ENCODE measurements at regions not wholly inside any gene's neighbourhood (a gene's known extent, or its start where the extent isn't known, plus 50 kb on each side); places are given as distances from the start of the nearest gene placed in this dataset.
A peak's percentile ranks its signal among the peaks of the same experiment; 100 is the strongest.

GRCh38 chr1:194228427-194228826 is 1042.0 kb upstream of the B3GALT2 start:
- no peaks in the 10 kb centered on the region for H3K27me3 ChIP-seq (ENCODE audit: insufficient read depth, low read length, poor library complexity)
- DNase-seq (no peak), ATAC-seq (ENCODE audit: insufficient read depth, low read depth) (no peak)
- no peak overlapping the region for H2AFZ ChIP-seq (ENCODE audit: low read depth, low read length)
- no peaks in the 10 kb centered on the region for H3K9me3 ChIP-seq (ENCODE audit: insufficient read depth, low read length, severe bottlenecking)
- H3K79me2 ChIP-seq (ENCODE audit: insufficient read depth, low read length): no peaks in the 10 kb centered on the region
- no peak for TF ChIP-seq CTCF (IDR thresholded peaks at IDR 0.05; ENCODE audit: borderline replicate concordance, extremely low read depth, low read length, poor library complexity, severe bottlenecking)
- no peak for TF ChIP-seq EZH2 (IDR thresholded peaks at IDR 0.05; ENCODE audit: borderline replicate concordance, low read depth, low read length, severe bottlenecking)
- H3K4me3 ChIP-seq (ENCODE audit: low read depth in 1 of 2, low read length in 2 of 2): no peak overlapping the region
- H4K20me1 ChIP-seq (ENCODE audit: insufficient read depth, low read length): no peaks in the 10 kb centered on the region
- no peak overlapping the region for H3K4me2 ChIP-seq (ENCODE audit: insufficient read depth, low read length)
- H3K4me1 ChIP-seq (ENCODE audit: insufficient read depth, low read length): peaks cover 11% of the 10 kb centered on the region
- no peaks in the 10 kb centered on the region for H3K36me3 ChIP-seq (ENCODE audit: insufficient read depth, low read length)
- no peak overlapping the region for H3K27ac ChIP-seq (ENCODE audit: low read length)
- H3K9ac ChIP-seq (ENCODE audit: low read depth, low read length): no peak overlapping the region

GRCh38 chr1:194227161-194227560 is 1040.7 kb upstream of the B3GALT2 start:
- H3K4me2 ChIP-seq (ENCODE audit: insufficient read depth, low read length): no peak overlapping the region

GRCh38 chr1:194225821-194226220 is 1039.4 kb upstream of the B3GALT2 start:
- H4K20me1 ChIP-seq (ENCODE audit: insufficient read depth, low read length): no peaks in the 10 kb centered on the region
- no peak overlapping the region for H2AFZ ChIP-seq (ENCODE audit: low read depth, low read length)
- no peaks in the 10 kb centered on the region for H3K9me3 ChIP-seq (ENCODE audit: insufficient read depth, low read length, severe bottlenecking)
- H3K4me1 ChIP-seq (ENCODE audit: insufficient read depth, low read length): peaks cover 11% of the 10 kb centered on the region
- H3K9ac ChIP-seq (ENCODE audit: low read depth, low read length): no peak overlapping the region
- no peaks in the 10 kb centered on the region for H3K79me2 ChIP-seq (ENCODE audit: insufficient read depth, low read length)
- DNase-seq (no peak), ATAC-seq (ENCODE audit: insufficient read depth, low read depth) (peak; percentile 95)
- H3K27ac ChIP-seq (ENCODE audit: low read length): no peak overlapping the region
- H3K27me3 ChIP-seq (ENCODE audit: insufficient read depth, low read length, poor library complexity): no peaks in the 10 kb centered on the region
- no peaks in the 10 kb centered on the region for H3K36me3 ChIP-seq (ENCODE audit: insufficient read depth, low read length)
- H3K4me2 ChIP-seq (ENCODE audit: insufficient read depth, low read length): no peak overlapping the region
- H3K4me3 ChIP-seq (ENCODE audit: low read depth in 1 of 2, low read length in 2 of 2): no peak overlapping the region
- TF ChIP-seq EZH2 (IDR thresholded peaks at IDR 0.05; ENCODE audit: borderline replicate concordance, low read depth, low read length, severe bottlenecking): no peak
- no peak for TF ChIP-seq CTCF (IDR thresholded peaks at IDR 0.05; ENCODE audit: borderline replicate concordance, extremely low read depth, low read length, poor library complexity, severe bottlenecking)

More at GRCh38 chr1:194227161-194227560, 1040.7 kb upstream of the B3GALT2 start:
- H3K36me3 ChIP-seq (ENCODE audit: insufficient read depth, low read length): no peaks in the 10 kb centered on the region
- no peak overlapping the region for H3K27ac ChIP-seq (ENCODE audit: low read length)
- no peaks in the 10 kb centered on the region for H3K79me2 ChIP-seq (ENCODE audit: insufficient read depth, low read length)
- H4K20me1 ChIP-seq (ENCODE audit: insufficient read depth, low read length): no peaks in the 10 kb centered on the region
- TF ChIP-seq EZH2 (IDR thresholded peaks at IDR 0.05; ENCODE audit: borderline replicate concordance, low read depth, low read length, severe bottlenecking) (no peak), CTCF (IDR thresholded peaks at IDR 0.05; ENCODE audit: borderline replicate concordance, extremely low read depth, low read length, poor library complexity, severe bottlenecking) (no peak)
- H3K9me3 ChIP-seq (ENCODE audit: insufficient read depth, low read length, severe bottlenecking): no peaks in the 10 kb centered on the region
- H3K4me1 ChIP-seq (ENCODE audit: insufficient read depth, low read length): peaks cover 11% of the 10 kb centered on the region
- no peak overlapping the region for H3K9ac ChIP-seq (ENCODE audit: low read depth, low read length)
- DNase-seq: no peak
- no peak for ATAC-seq (ENCODE audit: insufficient read depth, low read depth)
- H3K4me3 ChIP-seq (ENCODE audit: low read depth in 1 of 2, low read length in 2 of 2): no peak overlapping the region
- H3K27me3 ChIP-seq (ENCODE audit: insufficient read depth, low read length, poor library complexity): no peaks in the 10 kb centered on the region
- no peak overlapping the region for H2AFZ ChIP-seq (ENCODE audit: low read depth, low read length)

GRCh38 chr1:194223596-194223995 is 1037.2 kb upstream of the B3GALT2 start:
- no peaks in the 10 kb centered on the region for H3K79me2 ChIP-seq (ENCODE audit: insufficient read depth, low read length)
- no peak overlapping the region for H3K27ac ChIP-seq (ENCODE audit: low read length)
- H3K9ac ChIP-seq (ENCODE audit: low read depth, low read length): no peak overlapping the region
- no peak overlapping the region for H3K4me3 ChIP-seq (ENCODE audit: low read depth in 1 of 2, low read length in 2 of 2)
- H2AFZ ChIP-seq (ENCODE audit: low read depth, low read length): no peak overlapping the region
- no peaks in the 10 kb centered on the region for H3K36me3 ChIP-seq (ENCODE audit: insufficient read depth, low read length)
- no peak for DNase-seq
- H3K4me1 ChIP-seq (ENCODE audit: insufficient read depth, low read length): peaks cover 11% of the 10 kb centered on the region
- no peaks in the 10 kb centered on the region for H3K9me3 ChIP-seq (ENCODE audit: insufficient read depth, low read length, severe bottlenecking)
- no peak overlapping the region for H3K4me2 ChIP-seq (ENCODE audit: insufficient read depth, low read length)
- no peaks in the 10 kb centered on the region for H4K20me1 ChIP-seq (ENCODE audit: insufficient read depth, low read length)
- no peaks in the 10 kb centered on the region for H3K27me3 ChIP-seq (ENCODE audit: insufficient read depth, low read length, poor library complexity)
- TF ChIP-seq CTCF (IDR thresholded peaks at IDR 0.05; ENCODE audit: borderline replicate concordance, extremely low read depth, low read length, poor library complexity, severe bottlenecking) (no peak), EZH2 (IDR thresholded peaks at IDR 0.05; ENCODE audit: borderline replicate concordance, low read depth, low read length, severe bottlenecking) (no peak)
- ATAC-seq (ENCODE audit: insufficient read depth, low read depth): no peak
